ENCODE measurements at regions not wholly inside any gene's neighbourhood (a gene's known extent, or its start where the extent isn't known, plus 50 kb on each side); places are given as distances from the start of the nearest gene placed in this dataset. TPM values are rescaled to one million over a fixed set of nuclear protein-coding genes. Genes with fewer than 3 reads are reported as not detected.
"Not testable (repeated sequence)": the region's sequence is repeated elsewhere in the genome, so short reads cannot be mapped to it uniquely, and the experiment has no call there.

- H3K27ac ChIP-seq (ENCODE audit: low read depth, low read length); H3K27me3 ChIP-seq (ENCODE audit: control insufficient read depth, insufficient read depth, low read length); H3K9me3 ChIP-seq (ENCODE audit: control insufficient read depth, insufficient read depth, low read length); DNase-seq (ENCODE audit: low read depth, low spot score); H3K4me3 ChIP-seq (ENCODE audit: low read depth, low read length); POLR2A ChIA-PET: not testable (repeated sequence)
- CTCF ChIA-PET = interaction anchor here (1.5 kb wide), 1 partner anchor 24 kb away, joined by 5 read pairs; no protein-coding TSS in a partner anchor
Observed at GRCh38 chr15:84547150-84547549, 53.7 kb upstream of the ZSCAN2 start.

- H3K27ac ChIP-seq (ENCODE audit: low read depth, low read length); H3K4me3 ChIP-seq (ENCODE audit: low read depth, low read length); CTCF ChIA-PET; H3K27me3 ChIP-seq (ENCODE audit: control insufficient read depth, insufficient read depth, low read length); H3K9me3 ChIP-seq (ENCODE audit: control insufficient read depth, insufficient read depth, low read length); DNase-seq (ENCODE audit: low read depth, low spot score); POLR2A ChIA-PET: not testable (repeated sequence)
Observed at GRCh38 chr15:84550503-84550902, 50.3 kb upstream of the ZSCAN2 start.

Small RNA genes lying in the stretch of these regions (small RNA-seq; reads per million reads assigned to genes)
- gene AC048382.3 (ENCODE audit: insufficient read length, low read depth) (not detected), gene CSPG4P5 (ENCODE audit: insufficient read length, low read depth) (not detected), gene RF00017 (ENCODE audit: insufficient read length, low read depth) (not detected), gene RN7SL417P (ENCODE audit: insufficient read length, low read depth) (not detected)

Data from AG04450 (cell line).